TTC549 (cell line): ENCODE measurements at regions not wholly inside any gene's neighbourhood (a gene's known extent, or its start where the extent isn't known, plus 50 kb on each side); places are given as distances from the start of the nearest gene placed in this dataset.

Source experiments
- FAIRE-seq: peaks from 2 replicates; lab custom pipeline; 2012; peaks lifted over from hg19 to GRCh38; lab: Jason Lieb, UNC

DNA sequence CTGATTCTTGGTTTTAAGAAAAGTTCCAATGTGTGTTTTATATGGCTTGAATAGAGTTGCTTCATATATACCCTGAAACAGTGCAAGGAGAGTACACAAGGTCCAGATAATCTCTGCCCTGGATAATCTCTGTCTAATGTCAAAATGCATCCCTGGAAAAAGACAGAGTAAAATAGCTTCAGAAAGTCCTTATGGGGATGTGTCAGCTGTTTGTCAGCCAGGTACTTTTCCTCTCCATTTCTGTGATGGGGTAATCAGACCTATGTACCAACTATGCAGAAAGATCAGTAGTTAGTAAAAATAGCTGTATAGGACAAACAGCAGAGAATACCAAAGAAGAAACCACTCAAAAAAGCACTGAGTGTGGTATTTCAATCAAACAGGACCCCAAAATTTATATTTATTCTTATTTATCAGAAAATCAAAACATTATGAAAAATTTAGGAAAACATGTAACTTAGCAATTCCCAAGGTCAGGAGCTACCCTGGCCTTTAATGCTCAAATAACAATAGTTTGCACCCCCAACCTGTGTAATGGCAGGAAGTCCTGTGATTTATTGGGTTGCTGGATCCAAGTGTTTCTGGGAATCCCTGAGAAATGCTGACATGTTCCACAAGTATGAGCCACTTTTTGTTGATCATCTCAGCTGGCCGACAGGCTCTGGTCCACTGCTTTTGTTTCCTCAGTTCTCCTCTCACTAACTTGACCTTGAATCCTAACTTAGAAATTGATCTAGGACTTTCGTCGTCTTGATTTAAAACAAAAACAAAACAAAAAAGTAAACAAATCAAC is 69.6 kb downstream of the MDH1 start:
- no peak for FAIRE-seq

DNA sequence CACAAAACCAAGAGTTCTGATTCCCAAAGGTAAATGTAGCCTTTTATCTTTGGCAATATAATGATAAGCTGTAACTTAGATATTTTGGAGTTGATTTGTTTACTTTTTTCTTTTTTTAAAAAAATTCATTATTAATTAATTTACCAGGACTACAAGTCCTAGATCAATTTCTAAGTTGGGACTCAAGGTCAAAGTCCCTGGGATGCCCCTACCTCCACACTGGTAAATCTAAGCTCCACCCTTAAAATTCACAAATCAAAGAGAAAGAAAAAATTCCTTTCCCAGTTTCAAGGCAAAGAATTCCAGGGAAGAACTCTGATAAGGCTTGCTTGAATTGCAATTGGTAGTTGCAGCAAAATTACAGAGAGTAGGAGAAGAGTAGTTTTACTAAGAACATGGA is 71.3 kb downstream of the MDH1 start:
- no peak for FAIRE-seq

DNA sequence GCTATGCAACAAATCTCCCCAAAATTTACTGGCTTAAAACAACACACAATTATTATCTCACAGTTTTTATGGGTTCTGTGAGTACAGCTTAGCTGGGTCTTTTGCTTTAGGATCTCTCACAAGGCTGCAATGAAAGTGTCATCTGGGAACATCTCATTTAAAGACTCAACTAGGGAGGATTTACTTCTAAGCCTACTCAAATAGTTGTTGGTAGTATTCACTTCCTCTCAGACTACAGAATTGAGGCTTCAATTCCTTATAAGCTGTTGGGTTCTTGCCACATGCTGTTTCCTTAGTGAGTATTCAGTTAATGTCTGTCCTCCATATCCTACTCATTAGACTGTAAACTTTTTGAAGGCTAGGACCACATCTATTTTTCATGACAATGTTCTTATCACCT is 72.3 kb downstream of the MDH1 start:
- no peak for FAIRE-seq

DNA sequence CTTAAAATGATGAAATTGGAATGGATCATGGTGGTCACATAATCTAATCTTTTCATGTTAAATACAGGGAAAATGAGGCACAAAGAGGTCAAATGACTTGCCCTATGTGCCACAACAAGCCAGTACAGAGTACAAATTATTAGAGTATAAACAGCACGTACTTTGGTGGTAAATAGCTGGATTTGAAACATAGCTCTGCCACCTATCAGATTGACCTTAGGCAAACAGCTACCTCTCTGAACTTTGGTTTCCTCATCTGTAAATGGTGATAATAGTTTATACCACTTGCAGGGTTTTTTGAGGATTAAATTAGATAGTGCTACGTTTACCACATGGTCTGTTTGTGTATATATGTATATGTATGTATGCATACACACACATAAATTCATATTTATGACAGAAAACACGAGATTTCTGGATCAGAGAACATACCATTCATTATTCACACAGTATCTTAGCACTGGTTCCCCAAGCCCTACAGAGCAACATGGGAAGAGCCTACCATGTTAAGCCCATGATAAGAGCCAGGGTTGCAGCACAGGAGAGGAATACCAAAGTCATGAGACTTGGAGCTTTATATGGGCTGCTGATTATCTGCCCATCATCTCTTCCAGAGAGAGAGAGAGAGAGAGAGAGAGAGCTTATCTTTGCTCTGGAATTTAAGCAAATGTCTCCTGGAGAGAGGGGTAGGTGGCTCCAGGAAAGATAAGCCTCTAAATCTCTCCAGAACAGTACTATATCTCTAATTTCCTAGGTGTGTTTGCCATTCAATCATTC is 73.5 kb downstream of the MDH1 start:
- FAIRE-seq: no peak

DNA sequence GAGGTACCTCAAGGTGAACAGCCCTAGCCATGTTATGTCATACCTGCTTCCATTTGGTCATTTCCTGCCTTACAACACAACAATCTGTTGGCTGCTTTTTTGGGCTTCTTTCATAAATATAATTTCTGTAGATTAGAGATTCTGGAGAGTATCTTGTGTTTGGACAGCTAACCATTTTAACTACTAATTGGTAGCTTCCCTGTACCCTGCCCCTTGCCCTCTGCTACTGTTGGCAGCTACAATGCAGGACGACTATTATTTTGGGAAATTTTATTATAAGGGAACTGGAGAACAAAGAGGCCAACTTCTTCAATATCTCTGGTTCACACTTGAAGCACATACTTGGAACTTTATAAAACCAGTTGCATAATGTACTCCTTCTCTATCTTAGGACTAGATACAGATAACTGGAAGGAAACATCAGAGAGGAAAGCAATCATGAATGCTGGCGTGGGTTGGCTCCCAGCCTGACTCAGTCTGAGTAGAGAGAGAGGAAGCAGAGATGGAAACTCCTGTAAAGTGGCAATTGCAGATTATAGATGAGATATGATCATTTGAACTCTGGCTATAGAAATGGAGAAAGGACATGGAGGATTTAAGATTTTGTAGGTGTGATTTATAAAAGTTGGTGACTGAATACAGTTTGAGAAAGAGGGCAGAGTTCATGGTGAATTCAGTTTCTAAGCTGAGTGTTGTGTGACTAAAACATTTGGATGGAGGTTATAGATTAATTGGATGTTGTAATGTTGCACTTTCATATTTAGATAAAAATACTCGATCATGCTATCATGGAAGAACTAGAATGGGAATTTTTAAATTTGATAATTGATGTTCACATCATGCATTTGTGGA is 74.5 kb downstream of the MDH1 start:
- FAIRE-seq: no peak

DNA sequence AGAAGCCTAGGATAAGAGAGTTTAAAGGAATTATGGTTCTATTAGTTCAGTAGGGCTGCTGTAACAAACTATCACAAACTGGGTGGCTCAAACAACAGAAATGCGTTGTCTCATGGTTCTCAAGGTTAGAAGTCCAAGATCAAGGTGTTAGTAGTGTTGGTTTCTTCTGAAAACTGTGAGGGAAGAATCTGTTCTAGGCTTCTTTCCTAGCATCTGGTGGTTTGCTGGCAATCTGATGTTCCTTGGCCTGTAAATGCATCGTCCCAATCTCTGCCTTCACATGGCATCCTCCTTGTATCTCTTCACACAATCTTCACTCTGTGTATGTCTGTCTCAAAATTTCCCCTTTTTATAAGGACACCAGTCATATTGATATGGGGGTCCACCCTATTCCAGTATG is 76.3 kb downstream of the MDH1 start:
- no peak for FAIRE-seq

DNA sequence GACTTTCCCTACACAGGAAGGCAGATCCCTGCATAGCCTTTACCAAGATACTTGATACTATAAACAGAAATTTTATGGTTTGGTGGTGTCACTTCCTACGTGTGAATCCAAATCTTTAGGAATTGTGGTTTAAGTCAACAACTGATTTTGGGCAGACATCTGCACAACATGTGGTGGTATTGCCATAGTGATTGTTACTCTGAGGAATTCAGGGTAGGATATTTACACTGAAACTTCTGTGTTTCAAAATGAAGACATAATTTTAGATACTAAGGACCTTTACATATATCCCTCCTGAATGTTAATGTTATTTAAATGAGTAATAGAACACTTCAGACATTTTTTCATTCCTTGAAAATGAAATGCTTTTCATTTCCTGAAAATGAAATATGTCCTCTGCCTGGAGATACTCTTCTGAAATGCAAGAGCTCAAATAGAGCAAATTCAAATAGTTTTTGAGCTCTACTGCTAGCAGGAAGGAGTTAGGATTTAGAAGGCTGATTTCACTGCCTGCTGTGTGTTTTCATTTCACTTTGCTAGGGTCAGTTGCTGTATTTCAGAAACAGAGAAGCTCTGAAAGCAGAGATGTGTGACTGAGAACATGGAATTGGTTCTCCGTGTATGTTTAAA is 77.2 kb downstream of the MDH1 start:
- no peak for FAIRE-seq

DNA sequence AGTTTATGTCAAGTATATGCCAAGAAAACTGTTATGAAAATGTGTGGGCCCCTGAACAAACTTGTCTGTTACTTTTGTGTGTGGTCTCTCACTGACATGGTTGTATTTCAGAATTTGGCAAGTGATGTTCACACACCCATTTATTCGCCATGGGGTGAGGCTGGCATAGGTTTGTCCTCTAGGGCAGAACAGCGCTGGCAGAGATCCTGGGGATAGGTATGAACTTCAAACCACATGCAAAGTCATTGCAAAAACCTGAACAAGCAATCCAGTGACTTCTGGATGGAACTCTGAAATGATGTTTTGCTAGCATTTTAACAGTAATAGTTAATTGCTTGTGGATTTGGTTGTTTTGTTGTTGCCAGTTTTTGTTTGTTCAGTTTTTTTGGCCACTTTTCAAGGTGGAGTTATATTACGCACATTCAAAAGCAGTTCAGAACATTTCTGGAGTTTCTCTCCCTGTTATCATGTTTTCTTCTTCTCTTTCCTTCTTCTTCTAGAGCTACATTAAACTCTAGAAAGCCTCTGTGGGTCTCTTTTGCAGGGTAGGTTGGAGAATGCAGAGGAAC is 78.5 kb downstream of the MDH1 start:
- no peak for FAIRE-seq

DNA sequence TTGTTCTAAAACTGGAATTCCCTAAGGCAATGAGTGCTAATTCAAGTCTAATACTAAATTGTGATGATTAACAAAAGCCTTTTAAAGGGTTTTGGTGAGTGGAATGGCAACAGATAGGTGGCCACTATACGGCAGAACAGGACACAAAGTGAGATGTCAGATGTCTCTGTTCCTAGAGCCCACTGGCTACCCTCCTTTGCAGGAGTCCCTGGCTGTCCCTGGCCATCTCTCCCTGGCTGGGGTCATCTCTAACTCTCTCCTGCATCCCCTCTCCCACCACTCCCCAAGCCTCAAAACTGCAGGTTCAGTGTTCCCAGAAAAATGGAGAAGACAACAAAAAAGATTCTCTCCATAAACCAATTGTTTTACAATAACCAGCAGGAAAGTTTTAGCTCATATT is 79.2 kb downstream of the MDH1 start:
- FAIRE-seq: no peak

DNA sequence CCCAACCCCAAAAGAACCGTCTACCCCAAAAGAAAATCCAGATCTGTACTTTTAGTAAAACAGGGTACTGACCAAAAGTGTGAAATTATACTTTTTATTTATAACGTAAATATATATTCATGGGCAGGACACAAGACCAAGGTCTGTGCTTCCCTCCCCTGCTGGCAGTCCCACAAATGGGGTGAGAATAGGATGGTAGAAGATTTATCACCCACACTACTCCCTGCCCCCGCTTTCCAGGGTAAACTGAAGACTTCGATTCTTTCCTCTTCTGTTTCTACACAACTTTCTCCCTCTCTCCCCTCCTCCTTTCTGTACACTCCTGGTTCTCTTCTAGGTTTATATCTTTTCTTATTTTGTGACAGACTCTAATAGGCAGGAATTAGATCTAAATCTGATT is 79.7 kb downstream of the MDH1 start:
- no peak for FAIRE-seq

DNA sequence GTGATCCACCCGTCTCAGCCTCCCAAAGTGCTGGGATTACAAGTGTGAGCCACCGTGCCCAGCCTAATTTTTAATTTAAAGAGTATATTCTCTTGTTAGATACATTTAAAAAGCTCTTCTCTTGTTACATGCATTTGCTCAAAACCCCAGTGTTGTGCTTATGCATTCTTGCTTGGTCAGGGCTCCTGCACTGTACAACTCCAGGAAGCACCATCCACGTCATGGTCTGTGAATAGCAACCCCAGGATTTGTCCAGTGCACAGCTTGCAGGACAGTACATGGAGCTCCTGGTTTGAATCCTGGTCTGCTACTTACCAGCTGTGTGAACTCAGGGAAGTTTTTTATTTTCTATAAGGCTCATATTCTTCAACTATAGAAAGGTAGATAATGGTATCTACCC is 80.8 kb downstream of the MDH1 start:
- FAIRE-seq: no peak

DNA sequence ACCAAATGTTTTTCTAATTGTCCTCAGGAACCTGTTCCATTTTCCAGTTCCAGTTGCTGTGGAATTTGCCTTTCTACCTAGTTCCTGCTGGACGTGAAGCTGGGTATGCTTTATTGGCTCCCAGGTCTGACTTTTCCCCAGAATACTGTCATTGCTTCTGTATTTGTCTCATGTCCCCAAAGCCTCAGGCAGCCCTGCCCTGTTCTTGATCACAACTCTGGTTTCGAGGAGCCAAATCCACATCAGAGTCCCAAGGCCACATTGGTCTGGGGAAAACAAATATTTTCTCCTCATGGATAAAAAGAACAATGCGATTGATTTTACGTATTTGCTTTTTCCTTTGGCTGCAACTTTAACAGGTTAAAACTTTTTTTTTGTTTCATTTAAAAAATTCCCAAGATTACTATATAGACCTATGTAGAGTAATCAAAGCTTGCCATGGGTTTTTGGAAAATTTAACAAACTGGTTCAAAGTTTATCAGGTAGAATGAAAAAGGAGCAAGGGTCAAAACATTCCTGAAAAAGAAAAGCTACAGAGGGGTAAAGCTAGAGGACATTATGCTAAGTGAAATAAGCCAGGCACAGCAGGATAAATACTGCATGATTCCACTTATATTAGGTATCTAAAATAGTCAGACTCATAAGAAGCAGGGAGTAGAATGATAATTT is 85.2 kb downstream of the MDH1 start:
- FAIRE-seq: no peak

DNA sequence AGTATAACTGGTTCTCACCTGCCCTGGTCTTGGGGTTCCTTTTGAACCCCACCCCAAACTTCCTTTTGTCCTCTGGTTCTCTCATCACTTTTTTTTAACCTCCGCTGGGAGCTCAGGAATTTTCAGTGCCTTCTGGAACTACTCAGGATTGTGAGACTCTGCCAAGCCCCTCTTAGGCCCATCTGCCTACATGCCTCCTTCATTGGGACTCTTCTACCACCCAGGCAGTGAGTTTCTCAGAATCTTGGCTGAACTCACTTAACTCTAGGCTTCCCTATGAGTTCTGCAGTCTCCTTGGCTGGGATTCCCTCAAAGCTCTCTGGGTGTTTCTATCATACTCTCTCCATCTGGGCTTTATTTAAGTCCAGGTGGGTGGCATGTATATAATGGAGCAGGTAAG is 86.3 kb downstream of the MDH1 start:
- FAIRE-seq: no peak

DNA sequence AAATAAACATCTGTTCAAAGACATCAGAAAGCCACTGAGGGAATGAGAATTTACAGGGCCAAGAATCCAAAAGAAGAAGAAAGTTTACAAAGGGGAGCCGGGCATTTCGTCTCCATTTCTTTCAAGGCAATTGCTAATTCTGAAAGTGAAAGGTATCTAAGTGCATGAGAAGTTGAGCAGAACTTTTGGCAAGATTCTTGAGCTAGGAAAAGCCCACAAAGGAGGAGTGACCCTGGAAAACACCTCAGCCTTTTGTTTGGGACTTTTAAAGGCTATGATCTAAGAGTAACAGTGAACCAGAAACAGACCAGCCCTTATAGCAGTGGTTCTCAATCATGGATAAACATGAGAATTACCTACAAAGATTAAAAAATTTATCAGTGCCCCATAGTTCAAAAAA is 87.4 kb downstream of the MDH1 start:
- no peak for FAIRE-seq

DNA sequence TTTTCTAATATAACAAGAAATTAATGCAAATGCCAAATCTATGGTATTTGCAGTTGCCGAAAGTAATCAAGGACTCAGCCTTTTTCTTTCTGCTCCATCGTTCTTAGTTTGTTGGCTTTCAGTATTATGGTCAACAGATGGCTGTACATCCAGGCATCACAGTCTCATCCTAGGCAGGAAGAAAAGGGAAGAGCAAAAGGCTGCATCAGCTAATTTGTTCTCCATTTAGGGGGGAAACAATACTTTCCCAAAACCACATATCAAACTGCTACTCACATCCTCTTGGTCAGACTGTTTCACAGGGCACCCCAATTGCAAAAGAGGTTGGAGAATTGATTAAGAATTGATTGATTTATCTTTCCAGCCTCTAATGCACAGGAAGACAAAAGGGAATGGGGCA is 89.3 kb downstream of the MDH1 start:
- no peak for FAIRE-seq

DNA sequence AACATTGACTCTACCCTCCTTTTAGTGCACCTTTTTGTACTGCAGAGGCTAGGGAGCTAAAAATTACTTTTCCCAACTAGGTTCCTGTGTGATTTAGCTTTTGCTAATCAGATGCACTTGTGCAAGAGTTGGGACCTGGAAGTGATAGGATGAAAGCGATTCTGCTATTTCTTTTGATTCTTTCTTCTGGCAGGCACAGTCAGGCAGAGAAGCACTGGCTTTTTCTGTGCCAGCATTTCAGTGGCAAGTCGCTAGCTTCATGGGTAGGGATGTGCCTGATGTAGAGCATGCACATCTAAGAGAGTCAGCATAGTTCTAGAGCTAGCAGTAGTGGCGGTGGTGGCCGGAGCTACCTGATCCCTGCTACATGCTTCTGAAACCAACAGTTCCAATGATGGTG is 89.8 kb downstream of the MDH1 start:
- no peak for FAIRE-seq

DNA sequence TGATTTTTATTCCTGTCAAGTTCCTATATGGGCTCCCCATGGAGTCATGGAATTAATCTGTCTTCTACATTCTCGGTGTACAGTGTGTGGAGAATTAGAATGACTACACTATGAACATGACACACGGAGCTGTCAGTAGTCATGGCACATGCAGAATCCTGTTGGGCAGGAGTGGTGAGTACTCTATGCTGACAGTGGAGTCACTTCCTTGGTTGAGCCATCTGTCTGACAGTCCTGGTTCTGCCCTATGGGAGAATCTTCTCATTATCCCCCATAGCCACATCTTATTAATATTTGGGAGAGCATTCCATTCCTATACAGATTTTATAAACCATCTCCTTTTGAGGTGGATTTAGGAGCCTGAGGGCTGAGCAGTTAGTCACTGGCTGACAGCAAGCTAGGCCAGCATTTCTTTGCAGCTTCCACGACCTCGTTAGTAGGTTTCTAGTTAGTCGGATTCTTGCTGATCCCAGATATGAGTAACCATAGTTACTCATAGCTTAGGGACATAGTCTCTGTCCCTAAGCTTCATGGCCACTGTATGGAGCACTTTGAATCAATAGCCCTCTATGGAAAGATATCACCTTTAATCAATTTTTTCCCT is 90.6 kb downstream of the MDH1 start:
- FAIRE-seq: no peak

DNA sequence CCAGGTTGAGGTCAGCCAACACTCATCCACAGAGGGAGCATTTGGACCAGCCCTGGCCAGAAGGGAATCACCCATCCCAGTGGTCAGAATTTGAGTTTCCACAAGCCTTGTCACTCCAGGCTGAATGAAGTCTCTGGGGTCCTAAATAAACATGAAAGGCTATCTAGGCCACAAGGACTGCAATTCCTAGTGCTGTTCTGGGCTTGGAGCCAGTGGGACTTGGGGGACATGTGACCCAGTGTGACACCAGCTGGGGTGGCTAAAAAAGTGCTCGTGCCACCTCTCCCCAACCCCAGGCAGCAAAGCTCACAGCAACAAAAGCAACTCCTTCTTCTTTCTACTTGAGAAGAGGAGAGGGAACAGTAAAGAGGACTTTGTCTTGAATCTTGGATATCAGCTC is 91.7 kb downstream of the MDH1 start:
- no peak for FAIRE-seq

DNA sequence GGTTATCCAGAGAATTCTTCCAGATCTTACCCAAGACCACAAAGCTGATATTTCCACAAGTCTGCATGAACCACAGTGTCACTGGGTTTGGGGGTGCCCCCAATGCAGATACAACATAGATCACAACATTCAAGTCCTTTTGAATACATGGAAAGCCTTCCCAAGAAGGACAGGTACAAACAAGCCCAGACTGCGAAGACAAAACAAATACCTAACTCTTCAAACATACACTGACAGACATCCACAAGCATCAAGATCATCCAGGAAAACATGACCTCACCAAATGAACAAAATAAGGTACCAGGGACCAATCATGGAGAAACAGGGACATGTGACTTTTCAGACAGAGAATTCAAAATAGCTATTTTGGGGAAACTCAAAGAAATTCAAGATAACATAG is 93.1 kb downstream of the MDH1 start:
- FAIRE-seq: no peak

DNA sequence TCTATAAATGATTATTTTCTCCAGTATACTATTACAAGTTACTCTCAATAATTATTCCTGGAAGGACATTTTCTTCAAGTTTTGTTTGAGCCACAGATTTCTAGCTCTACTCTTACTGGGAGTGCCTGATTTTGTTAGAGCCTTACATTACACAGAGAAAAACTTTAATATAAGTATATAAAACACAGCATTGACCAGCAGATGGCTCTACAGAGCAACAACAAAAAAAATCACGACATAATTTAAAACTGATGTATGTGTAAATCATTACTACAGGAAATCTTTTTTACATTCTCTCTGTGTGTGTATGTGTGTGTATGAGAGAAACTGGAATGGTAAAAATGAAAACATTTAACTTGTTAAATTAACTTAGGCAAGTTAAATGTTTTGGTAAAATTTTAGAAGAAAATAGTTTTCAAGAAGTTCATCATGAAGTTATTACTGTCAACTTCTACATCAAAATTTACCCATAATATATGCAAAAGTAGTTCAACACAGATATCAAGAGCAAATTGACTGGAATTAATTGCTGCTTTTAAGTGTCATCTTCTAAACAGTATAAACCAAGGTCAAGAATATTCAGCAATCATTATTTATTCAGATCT is 103.3 kb downstream of the MDH1 start:
- peak; percentile 93 for FAIRE-seq

DNA sequence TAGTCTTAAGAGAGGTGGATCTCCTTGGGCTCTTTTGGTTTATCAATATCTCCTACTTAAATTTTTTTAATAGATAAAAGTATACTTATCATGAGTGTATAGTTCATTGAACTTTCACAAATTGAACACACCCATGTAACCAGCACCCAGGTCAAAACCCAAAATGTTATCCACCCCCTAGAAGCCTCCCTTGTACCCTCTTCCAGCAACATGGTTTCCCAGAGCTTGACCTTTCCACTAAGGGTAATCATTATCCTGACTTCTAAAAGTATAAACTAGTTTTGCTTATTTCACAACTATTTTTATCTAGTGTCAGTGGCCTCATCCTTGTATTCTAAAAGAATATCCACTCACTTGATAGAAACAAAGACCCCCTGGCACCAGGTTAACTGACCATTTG is 106.8 kb downstream of the MDH1 start:
- FAIRE-seq: no peak
